Activated naive CD8-positive, alpha-beta T cell treated with anti-CD3 and anti-CD28 coated beads, Interleukin-2, amount 50 U/mL, for 16 hours (primary cell): ENCODE measurements at regions not wholly inside any gene's neighbourhood (a gene's known extent, or its start where the extent isn't known, plus 50 kb on each side); places are given as distances from the start of the nearest gene placed in this dataset.

Source experiments
- DNase-seq: peaks from one replicate; pipeline ENCODE4 v3.0.0-alpha.2; 2020; ENCODE audit warnings: low read depth, low spot score

DNA sequence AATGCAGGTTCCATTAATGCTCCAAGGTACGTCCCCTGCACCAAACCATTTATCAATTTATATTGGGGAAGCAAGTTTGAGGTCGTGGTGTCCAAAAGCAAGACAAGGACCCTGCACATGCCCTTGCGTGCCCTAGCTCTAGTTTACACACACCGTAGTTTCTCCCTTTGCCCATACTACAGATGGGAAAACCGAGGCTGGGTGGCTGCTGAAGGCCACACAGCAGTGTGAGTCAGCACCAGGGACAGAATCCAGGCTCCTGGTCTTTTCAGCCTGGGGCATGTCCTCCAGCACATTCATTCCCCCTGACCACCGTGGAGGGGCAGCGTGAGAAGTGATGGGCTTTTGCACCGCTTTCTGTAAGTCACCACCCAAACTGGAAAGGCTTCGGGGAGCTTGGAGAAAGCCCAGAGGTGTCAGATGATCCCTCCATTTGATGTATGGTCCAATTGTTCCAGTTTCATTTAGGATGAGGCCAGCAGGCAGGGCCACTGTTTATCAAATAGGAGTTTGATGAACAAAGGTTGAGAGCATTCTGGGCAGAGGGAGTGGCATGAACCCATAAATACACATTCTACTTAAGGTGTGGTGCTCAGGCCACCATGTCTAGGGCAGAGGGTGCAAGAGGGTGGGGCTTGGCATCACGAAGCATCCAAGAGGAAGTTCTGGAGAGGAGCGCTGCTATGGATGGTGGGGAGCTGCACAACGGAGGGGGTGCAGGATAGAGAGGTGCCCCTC, 274.1 kb downstream of the HAUS1 start:
- no peak for DNase-seq

DNA sequence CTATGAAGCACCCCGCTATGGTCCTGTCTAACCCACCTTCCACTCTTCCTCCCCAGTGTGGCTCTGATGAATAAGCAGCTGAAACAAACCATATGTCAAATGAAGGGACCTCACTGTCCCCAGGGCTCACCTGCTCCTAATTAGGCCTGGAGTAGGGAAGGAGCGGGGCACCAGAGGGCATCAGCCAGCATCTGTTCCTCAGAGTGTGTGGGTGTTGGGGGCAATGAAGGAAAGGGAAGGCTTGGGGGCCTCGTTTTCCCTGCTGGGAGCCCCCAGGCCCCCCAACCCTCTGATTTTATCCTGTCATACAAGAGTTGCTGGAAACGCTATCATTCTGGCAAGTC, 274.7 kb downstream of the HAUS1 start:
- DNase-seq, result no peak

DNA sequence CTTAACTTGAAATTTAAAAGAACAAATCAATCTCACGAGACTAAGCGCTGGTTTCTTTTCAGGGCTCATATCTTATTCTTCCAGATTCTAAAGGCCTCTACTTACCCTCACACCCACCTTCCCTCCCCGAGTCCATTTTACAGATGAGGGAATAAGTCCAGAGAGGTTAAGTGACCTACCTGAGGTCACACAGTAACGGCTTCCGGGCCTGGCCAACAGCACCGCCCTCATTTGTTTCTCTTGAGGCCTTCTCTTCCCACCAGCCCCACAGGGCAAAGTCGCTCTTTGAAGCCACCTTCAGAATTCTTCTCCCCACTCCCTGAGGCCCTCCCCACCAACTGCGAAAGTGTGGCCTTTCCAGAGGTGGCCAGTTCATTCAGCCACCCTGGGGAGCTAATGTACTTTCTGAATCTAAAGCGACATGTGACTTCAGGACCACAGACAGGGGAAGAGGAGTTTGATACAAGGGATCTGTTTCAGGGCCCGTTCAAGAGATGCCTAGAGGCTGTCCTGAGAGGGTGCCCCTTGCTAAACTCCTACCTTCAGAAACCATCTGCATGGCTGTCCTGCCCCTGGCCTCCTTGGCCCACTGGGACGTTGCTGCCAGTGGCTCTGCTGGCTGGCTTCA, 275.3 kb downstream of the HAUS1 start:
- DNase-seq, result no peak

DNA sequence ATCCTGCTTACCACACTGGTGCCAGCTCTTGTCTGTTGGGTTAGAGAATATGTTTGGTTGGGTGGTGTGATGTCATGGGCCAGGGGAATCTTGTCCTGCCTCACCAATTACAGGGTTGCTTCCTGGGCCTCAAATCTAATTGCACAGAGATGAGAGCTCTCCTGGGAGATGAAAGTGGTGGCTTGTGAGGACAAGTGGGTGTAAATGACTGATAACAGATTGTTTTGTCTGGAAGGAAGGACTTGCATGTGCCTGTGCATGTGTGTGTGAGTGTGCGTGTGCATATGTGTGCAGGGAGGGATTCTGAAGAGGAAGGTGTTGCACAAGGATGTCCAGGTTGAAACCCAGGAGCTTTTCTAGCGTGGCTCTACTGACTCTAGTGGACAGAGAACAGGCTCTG, 271.9 kb downstream of the LOXHD1 start:
- no peak for DNase-seq

DNA sequence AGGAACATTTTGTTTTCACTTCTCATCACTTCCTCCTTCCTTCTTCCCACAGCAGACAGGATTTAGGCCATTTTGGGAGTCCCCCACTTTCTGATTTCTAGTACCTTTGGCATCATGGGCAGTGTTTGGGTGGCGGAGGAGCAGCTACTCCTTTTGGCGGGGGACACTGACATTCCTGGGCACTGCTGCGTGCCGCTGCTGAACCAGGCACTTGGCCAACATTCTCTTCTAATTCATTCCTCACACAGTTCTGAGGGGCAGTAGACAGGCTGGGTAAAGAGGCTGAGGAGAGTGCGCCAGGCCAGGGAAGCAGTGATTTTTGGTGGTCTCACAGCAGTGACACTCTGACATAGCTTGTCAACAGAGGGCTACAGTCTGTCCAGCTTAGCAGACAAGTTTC, 270.2 kb downstream of the LOXHD1 start:
- DNase-seq, result no peak

DNA sequence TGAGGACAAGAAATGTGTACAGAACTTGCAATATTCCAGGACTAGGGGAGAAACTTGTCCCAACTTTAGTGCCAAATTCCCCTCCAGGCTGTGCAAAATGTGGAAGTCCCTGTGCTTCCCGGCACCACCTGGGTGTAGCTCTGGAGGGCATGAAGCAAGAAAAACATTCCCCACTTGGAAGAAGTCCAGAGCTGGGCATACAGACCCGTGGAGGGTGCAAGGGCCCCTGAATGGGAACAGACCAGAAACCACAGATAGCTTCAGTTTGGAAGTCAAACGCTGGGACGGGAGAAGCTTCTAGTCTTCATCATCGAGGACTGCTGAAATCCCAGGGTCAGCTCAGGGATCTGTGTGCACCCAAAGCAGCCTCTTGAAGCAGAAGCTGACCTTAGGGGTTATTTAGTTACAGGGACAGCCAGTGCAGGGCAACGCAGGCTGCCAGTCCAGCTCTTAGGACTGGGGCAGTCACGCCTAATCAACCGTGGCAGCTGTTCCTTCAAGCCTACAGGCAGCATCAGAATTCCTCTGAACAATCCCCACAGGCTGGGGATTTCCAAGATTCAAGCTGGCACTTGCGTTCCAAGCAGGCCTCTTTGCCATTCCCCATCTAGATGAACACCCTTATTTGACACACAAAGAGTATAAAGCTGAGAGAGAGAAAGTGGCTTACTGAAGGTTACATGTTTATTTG, 269.4 kb downstream of the LOXHD1 start:
- no peak for DNase-seq

DNA sequence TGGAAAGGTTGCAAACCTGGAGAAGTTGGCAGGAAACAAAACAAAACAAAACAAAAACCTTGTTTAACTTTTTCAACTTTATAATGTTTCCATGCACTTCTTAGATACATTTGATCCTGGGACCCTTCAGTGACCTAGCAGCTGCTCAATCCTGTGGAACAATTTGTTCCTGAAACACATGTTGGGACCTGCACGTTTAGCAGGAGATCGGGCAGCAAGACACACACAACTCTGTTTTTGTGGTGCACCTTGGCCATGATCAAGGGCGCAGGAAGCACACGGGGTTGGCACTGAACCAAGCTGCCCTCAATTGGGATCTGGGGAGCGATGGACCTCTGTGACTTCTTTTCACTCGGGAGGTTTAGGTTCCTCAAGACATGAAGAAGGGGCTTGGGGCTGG, 268.7 kb downstream of the LOXHD1 start:
- no peak for DNase-seq

DNA sequence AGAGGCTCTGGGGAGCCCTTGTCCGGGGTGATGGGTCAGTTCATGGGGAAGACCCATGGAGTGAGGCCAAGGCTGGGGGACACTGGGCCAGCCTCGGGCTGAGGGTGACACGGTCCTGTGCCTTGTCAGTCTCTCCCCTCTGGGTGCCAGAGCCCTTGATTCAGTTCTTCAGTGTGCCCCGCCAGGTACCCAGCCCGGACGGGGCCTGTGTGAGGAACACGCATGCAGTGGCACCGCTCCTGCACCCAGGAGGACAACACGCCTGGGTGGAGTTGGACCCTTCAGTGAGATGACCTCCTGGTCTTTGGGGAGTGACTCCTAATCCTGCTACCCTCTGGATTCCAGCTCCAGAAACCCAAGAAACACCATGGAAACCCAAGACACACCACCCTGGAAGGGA, 264.4 kb downstream of the LOXHD1 start:
- no peak for DNase-seq

DNA sequence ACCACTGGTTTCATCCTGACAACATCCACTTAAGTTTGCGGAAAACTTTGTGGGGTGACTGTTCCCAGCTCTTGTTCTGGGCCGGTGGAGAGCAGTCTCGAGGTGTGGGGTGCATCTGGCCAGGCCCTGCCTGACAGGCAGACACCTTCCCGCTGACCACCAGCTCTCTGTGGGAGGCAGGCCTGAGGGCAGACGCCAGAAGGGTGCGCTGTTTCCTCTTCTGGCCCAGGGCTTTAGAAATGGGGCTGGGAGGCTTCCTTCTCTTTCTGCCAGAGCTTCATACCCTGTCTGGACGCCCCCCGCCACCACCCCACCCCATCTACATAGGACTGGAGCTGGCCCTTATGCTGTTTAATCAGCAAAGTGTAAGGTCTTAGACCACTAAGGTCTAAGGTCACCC, 263.8 kb downstream of the LOXHD1 start:
- no peak for DNase-seq

DNA sequence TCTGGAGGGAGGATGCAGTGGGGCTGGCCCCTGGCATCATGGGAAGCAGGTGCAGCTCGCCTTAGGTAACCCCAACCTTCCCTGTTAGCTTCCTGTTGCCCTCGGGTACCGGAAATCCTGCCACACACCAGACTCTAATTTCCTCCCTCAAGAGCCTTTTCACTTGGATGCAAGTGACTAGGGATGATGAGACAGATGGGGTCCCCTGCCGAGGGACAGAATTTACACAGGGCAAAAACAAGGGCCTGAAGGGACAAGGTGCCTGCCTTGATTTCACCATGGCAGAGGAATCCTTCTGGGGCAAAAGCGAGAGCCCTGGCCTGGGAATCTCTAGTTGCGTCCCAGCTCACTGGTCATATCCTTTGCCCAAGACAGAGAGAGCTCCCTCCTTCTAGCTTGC, 263.1 kb downstream of the LOXHD1 start:
- no peak for DNase-seq

DNA sequence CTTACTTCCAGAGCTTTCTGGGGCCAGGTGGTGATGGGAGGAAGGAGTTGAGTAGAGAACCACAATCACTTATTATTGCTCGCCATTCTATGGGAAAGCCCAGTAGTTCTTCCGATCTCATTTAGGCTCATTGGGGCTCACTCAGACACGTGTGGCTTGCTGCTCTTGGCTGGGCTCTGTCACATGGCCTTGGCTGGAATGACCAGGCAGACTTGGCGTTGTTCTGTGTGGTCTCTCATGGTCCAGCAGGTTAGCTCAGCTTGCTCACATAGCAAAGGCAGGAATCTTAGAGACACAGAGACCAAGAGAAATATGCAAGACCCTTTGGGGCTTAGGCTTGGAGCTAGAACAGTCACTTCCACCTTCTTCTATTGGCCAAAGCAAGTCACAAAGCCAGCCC, 261.2 kb downstream of the LOXHD1 start:
- no peak for DNase-seq

DNA sequence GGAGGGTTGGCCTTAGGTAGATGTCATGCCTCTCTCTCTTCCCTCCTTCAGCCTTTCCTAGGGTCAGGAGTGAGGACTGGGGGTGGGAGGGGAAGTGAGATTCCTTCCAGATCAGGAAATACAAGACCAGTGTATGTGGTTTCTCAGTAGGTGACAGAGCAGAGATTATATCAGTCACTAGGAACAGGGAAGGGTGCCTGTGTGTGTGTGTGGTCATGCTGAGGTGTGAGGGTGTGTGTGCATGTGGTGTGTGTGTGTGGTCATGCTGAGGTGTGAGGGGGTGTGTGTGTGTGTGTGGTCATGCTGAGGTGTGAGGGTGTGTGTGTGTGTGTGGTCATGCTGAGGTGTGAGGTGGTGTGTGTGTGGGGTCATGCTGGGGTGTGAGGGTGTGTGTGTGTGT, 259.8 kb downstream of the LOXHD1 start:
- no peak for DNase-seq

DNA sequence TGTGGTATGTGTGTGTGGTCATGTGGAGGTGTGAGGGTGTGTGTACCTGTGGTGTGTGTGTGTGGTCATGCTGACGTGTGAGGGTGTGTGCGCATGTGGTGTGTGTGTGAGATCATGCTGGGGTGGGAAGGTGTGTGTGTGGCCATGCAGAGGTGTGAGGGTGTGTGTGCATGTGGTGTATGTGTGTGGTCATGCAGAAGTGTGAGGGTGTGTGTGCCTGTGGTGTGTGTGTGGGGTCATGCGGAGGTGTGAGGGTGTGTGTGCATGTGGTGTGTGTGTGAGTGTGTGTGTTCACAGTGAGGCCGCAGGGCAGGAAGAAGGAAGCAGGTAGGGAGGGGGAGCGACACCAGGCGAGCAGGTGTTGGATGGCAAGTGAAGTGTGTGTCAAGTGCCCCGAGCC, 259.0 kb downstream of the LOXHD1 start:
- DNase-seq, result no peak

DNA sequence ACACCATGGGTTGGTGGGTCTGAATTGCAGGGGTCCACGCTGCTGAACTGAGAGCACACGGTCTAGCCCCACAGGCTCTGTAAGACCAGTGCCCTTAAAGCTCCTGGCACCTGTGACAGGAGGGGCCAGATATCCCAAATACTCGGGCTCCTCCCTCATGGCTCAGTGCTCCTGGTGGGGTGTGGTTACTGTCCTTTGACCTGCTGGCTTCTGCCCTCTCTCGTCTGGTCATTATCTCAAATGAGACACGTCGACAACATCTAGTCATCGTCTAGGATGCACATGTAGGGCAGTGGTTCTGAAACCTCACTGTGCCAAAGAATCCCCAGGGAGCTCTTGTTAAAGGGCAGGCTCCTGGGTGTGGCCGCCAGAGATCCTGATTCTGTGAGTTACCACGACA, 258.4 kb downstream of the LOXHD1 start:
- DNase-seq, result no peak

DNA sequence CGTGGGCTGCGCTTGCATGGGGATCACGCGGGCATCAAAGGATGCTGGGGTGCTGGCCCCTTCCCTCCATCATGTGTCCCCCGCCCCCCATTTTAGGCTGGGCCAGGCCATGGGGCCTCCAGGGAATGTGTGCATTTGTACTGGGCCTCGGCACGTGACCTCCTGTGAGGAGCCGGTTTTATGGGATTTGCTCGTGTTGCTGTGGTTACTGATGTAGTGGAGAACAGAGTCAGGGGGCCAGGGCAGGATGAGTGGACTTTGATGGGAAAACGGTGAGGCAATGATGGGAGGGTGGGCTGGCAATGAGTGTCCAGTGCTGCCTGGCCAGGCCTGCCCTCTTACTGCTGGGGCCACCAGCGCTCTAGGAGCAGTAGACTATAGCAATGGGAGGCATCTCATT, 257.7 kb downstream of the LOXHD1 start:
- DNase-seq, result no peak

DNA sequence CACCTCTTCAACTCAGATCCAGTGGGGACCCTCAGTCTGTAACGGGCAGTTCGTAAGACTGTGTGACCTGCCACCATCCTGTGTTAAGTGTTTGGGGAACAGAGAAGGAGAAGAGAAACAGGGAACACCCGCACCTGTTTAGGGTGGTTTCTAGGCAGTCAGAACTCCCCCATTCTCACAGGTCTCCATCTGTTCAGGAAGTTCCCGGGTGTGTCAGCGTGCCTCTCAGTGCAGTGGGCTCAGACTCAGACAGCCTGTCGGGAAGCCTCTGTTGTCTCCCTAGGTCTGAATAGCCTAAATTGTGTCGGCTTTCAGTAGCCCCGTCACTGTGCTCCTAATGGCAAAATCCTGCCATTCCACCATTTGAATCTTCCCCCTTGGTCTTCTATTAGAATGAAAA, 256.6 kb downstream of the LOXHD1 start:
- DNase-seq, result no peak

DNA sequence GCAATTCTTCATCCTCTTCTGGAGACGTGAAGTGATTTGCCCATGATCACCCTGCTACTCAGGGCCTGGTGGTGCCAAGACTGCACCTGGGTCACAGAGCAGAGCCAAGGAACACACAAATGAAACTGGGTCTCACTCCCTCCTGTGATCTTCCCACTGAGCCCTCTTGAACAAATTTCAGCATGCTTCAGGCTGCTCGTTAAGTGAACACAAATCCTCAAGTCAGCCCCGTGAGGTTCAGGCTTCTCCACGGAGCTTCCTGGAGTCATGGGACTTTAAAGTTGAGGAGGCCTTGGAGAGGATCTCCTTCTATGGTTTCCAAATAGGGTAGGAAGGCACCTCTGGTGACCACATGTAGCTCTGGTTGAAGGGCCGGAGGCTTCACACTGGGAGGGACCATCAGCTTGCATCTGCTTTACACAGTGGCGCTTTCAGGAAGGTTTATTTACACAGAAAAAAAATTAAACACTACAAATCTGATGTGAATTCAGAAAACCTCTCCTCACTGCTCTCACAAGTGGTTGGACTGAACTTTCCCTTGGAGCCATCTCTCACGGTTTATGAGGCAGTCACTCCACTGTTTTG, 255.4 kb downstream of the LOXHD1 start:
- DNase-seq, result no peak

DNA sequence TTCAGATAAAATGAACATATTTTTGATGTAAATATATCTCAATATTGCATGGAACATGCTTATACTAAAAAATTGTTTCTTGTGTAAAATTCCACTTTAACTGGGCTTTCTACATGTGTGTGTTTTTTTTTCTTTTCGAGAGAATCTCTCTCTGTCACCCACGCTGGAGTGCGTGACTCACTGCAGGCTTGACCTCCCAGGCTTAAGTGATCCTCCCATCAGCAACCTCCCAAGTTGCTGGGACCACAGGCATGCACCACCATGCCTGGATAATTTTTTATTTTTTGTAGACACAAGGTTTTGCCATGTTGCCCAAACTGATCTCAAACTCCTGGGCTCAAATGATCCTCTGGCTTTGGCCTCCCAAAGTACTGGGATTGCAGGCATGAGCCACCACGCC, 254.6 kb downstream of the LOXHD1 start:
- DNase-seq, result no peak

DNA sequence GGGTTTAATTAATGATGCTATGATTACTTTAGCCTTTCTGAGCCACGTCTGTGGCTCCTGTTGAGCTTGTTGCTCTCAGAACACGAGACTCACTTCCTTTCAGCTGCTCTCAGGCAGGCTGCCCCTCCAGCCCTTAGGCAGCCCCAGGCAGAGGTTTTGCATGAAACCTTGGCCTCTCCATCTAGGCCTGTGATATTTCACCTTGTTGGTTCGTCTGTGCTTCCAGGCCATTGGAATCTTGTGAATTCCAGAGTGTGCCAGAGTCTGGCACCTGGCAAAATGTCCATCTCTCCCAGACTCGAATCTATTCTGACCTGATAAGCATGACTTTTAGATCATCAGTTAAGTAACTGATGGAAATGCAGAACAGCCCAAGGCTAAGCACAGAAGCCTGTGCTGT, 254.1 kb downstream of the LOXHD1 start:
- DNase-seq, result no peak

DNA sequence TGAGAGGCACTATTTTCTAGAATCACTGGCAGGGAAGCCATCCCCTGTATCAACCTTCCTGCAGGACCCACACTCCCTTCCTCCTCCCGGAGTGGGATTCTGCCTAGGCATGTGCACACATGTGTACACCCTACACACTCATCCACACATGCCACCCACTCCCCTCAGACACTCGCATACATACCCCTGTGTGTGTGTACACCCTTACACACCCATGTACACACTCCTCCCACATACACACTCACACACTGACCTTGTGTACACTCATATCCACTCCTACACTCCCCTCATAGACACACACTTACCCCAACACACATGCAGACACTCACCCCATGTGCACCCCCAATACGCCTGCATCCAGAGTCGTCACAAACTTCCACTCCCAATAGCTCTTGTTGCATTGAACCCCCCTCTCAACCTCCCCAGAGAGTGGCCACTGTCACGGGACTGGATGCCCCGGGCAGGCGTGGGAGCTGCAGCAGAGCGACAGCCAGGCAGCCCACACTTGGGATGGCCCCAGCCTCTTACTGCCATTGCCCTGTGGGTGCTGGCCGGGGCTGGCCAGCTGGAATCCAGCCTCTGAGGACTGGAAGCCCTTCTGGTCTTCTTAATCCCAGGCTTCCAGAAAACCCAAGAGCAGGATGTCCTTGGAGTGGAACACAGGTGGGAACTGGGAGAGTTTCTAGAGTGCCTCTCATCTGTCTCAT, 251.0 kb downstream of the LOXHD1 start:
- DNase-seq, result no peak

DNA sequence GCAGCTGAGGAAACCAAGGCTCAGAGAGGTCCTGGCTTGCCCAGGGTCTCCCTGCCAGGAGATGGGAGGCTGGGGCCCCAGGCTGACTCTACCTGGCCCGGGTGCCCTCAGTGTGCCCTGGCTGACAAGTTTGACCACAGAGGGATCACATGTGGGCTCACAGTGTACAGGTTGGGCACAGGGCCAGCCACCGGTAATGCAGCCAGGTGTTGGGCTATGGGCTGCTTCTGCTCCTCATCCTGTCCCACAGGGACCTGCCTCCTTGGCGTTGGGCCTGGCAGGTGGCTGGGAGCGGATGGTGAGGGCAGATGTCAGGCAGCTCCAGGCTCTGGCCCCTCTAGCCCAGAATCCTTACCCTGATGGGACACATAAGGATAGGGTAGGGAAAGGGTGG, 250.5 kb downstream of the LOXHD1 start:
- DNase-seq, result no peak

DNA sequence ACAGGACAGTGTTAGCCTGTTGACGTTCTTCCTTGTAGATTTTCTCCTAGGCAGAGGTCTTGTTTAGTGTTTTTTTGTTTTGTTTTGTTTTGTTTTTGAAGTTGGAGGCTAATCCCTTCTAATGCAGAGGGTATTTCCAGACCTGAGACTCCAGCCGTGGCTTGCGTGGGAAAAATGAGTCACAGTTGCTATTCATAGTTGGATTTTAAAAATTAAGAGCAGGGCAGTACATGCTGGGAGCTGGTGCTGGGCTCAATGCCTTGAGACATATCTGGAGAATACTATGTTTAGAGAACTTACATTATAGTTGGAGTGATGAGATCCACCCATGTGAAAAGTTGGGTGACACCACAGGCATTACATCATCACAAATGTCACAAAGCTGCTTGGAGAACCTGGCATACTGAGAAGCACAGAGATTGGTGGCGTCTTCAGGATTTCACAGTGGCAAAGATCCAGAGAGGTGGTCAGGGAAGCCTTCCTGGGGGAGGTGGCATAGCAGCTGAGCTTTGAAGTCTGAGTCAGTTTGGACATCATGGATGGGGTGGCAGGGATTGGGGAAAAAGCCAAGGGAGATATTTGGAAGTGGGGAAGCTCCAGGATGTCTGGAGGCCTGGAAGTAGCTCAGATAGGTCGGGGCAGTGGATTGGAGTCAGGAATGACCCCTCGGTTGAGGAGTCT, 249.4 kb downstream of the LOXHD1 start:
- DNase-seq, result no peak
